ENCODE measurements at regions not wholly inside any gene's neighbourhood (a gene's known extent, or its start where the extent isn't known, plus 50 kb on each side); places are given as distances from the start of the nearest gene placed in this dataset.

- TF ChIP-seq SREBF2 (IDR thresholded peaks at IDR 0.05) = no peak
- TF ChIP-seq ZSCAN20 (CRISPR knock-in tag; IDR thresholded peaks at IDR 0.05) = no peak
- TF ChIP-seq FOSL2 (IDR thresholded peaks at IDR 0.05) = no peak
- TF ChIP-seq FOSL2 (CRISPR knock-in tag; IDR thresholded peaks at IDR 0.05) = no peak
- TF ChIP-seq POLR2AphosphoS2 (conservative IDR thresholded peaks at IDR 0.05; ENCODE audit: low read length) = no peak
- TF ChIP-seq, protein P1, sequence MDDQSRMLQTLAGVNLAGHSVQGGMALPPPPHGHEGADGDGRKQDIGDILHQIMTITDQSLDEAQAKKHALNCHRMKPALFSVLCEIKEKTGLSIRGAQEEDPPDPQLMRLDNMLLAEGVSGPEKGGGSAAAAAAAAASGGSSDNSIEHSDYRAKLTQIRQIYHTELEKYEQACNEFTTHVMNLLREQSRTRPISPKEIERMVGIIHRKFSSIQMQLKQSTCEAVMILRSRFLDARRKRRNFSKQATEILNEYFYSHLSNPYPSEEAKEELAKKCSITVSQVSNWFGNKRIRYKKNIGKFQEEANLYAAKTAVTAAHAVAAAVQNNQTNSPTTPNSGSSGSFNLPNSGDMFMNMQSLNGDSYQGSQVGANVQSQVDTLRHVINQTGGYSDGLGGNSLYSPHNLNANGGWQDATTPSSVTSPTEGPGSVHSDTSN (IDR thresholded peaks at IDR 0.05) = no peak
- TF ChIP-seq ELK1 (IDR thresholded peaks at IDR 0.05; ENCODE audit: low read depth, low read length) = no peak
- TF ChIP-seq ZC3H11A (IDR thresholded peaks at IDR 0.05) = no peak
Measured at GRCh38 chr3:21836227-21836626, 85.2 kb upstream of the ZNF385D start (continued).

- no peak for FAIRE-seq
- TF ChIP-seq RFX5 (IDR thresholded peaks at IDR 0.05) (no peak), SMC3 (IDR thresholded peaks at IDR 0.05) (no peak), KDM1A (IDR thresholded peaks at IDR 0.05; ENCODE audit: low read depth) (no peak), BHLHE40 (IDR thresholded peaks at IDR 0.05; ENCODE audit: low read depth, low read length) (no peak), ZNF302 (CRISPR knock-in tag; IDR thresholded peaks at IDR 0.05) (no peak), RCOR1 (IDR thresholded peaks at IDR 0.05; ENCODE audit: low read depth, low read length) (no peak), GATA3 (IDR thresholded peaks at IDR 0.05; ENCODE audit: borderline replicate concordance) (no peak), NR3C1 (IDR thresholded peaks at IDR 0.05) (no peak), JUN (IDR thresholded peaks at IDR 0.05) (no peak), HOXB13 (CRISPR knock-in tag; IDR thresholded peaks at IDR 0.05; ENCODE audit: low read depth) (no peak), PHF8 (IDR thresholded peaks at IDR 0.05; ENCODE audit: borderline replicate concordance, low read depth) (no peak), NFE2L2 (conservative IDR thresholded peaks at IDR 0.05; ENCODE audit: low read length) (no peak), EHMT2 (IDR thresholded peaks at IDR 0.05; ENCODE audit: low read depth) (no peak), CBX2 (IDR thresholded peaks at IDR 0.05; ENCODE audit: borderline replicate concordance, low read depth) (no peak), KDM5A (IDR thresholded peaks at IDR 0.05) (no peak), MYC (IDR thresholded peaks at IDR 0.05; ENCODE audit: borderline replicate concordance, low read length) (no peak)
- TF ChIP-seq, protein P2, sequence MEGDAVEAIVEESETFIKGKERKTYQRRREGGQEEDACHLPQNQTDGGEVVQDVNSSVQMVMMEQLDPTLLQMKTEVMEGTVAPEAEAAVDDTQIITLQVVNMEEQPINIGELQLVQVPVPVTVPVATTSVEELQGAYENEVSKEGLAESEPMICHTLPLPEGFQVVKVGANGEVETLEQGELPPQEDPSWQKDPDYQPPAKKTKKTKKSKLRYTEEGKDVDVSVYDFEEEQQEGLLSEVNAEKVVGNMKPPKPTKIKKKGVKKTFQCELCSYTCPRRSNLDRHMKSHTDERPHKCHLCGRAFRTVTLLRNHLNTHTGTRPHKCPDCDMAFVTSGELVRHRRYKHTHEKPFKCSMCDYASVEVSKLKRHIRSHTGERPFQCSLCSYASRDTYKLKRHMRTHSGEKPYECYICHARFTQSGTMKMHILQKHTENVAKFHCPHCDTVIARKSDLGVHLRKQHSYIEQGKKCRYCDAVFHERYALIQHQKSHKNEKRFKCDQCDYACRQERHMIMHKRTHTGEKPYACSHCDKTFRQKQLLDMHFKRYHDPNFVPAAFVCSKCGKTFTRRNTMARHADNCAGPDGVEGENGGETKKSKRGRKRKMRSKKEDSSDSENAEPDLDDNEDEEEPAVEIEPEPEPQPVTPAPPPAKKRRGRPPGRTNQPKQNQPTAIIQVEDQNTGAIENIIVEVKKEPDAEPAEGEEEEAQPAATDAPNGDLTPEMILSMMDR (IDR thresholded peaks at IDR 0.05) = no peak
- TF ChIP-seq, protein P3, sequence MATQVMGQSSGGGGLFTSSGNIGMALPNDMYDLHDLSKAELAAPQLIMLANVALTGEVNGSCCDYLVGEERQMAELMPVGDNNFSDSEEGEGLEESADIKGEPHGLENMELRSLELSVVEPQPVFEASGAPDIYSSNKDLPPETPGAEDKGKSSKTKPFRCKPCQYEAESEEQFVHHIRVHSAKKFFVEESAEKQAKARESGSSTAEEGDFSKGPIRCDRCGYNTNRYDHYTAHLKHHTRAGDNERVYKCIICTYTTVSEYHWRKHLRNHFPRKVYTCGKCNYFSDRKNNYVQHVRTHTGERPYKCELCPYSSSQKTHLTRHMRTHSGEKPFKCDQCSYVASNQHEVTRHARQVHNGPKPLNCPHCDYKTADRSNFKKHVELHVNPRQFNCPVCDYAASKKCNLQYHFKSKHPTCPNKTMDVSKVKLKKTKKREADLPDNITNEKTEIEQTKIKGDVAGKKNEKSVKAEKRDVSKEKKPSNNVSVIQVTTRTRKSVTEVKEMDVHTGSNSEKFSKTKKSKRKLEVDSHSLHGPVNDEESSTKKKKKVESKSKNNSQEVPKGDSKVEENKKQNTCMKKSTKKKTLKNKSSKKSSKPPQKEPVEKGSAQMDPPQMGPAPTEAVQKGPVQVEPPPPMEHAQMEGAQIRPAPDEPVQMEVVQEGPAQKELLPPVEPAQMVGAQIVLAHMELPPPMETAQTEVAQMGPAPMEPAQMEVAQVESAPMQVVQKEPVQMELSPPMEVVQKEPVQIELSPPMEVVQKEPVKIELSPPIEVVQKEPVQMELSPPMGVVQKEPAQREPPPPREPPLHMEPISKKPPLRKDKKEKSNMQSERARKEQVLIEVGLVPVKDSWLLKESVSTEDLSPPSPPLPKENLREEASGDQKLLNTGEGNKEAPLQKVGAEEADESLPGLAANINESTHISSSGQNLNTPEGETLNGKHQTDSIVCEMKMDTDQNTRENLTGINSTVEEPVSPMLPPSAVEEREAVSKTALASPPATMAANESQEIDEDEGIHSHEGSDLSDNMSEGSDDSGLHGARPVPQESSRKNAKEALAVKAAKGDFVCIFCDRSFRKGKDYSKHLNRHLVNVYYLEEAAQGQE (IDR thresholded peaks at IDR 0.05) = no peak
- TF ChIP-seq, protein P4, sequence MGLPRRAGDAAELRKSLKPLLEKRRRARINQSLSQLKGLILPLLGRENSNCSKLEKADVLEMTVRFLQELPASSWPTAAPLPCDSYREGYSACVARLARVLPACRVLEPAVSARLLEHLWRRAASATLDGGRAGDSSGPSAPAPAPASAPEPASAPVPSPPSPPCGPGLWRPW (IDR thresholded peaks at IDR 0.05) = no peak
- Histone ChIP-seq H3K27ac (no peak overlapping the region), H3K9me3 (no peaks in the 10 kb centered on the region), H3K4me1 (no peaks in the 10 kb centered on the region), H3K4me3 (no peak overlapping the region), H3K4me2 (no peak overlapping the region)
- ChIA-PET POLR2A (no interaction called here), CTCF (no interaction called here)
- 3% methylated on average over 1 of the region's 1 CpG for WGBS (ENCODE audit: missing lambda C conversion rate)
- ATAC-seq = no peak
- no peak for DNase-seq (ENCODE audit: low read depth in 1 of 2, low spot score in 1 of 2)
Measured at GRCh38 chr3:21839176-21839575, 88.2 kb upstream of the ZNF385D start.
